Suppressor macrophage (primary cell): ENCODE measurements at regions not wholly inside any gene's neighbourhood (a gene's known extent, or its start where the extent isn't known, plus 50 kb on each side); places are given as distances from the start of the nearest gene placed in this dataset.
"Not testable (repeated sequence)": the region's sequence is repeated elsewhere in the genome, so short reads cannot be mapped to it uniquely, and the experiment has no call there.

Experiments used
- DNase-seq, 4 experiments: peaks; one replicate each; pipeline ENCODE4 v3.0.0-alpha.2; 2020 to 2022

DNA sequence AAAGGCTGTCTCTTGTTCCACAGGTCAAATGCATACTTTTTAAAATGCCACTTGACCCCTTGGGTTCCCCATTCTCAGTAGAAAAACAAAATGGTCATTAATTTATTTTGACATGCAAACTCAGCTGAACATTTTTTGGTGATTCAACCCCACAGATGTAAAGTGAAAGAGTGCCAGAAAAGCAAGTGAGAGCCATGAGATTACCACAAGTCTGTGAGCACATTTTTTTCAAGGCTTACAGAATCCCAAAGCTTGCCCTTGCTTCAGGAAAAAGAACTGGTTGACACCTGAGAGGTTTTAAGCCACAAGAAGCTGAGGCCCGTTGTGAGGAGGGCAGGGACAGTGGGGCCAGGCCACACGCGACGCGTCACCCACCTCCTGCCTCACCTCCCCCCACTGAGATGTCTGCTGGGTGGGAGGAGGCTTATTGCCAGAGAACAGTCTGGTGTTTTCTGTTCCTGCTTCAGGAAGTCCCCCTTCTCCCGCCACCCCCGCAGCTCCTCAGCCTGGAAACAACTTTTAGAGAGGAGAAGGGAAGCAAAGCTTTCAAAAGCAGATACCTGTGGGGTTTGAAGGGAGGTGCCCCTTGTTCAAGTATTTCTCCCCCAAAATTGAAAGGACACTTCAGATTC, 70.4 kb upstream of the CYP1B1 start:
- peak; percentile 83 to 92 (median 91) for DNase-seq

DNA sequence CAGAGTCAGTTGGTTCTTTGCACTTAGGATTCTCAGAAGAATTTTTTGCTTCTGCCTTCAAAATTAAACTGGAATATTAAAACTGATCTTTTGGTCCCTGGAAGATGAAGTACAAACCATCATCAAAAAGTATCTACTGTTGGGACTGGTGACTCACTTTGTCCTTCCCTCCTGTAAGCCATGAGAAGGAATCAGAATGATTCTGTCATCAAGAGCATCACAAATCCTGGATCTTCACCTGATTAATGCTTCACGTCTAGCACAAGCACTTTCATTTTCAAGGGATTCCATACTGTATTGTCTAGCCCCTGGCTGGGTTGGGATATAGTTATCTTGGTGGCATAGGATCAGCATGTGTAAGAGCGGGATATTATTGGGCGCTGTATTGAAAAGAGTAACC, 69.3 kb upstream of the CYP1B1 start:
- no peak for DNase-seq

DNA sequence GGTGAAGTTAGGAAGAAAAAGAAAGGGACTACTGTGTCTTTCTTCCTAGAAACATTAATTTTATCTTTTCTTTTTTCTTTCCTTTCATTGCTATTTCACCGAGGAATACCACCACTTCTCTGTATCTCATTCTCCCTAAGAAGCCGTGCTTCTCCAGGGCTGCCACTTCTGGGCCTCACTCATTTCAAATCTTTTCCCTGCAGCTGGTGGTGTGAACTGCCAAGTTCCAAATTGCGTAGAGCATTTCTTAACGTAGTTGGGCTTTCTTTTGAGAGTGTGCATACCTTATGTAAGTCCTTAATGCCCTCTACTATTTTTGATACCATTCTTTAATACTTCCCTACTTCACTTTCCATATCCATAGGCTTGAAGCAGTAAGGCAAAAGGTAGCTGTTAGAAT, 66.7 kb upstream of the CYP1B1 start:
- DNase-seq, result no peak

DNA sequence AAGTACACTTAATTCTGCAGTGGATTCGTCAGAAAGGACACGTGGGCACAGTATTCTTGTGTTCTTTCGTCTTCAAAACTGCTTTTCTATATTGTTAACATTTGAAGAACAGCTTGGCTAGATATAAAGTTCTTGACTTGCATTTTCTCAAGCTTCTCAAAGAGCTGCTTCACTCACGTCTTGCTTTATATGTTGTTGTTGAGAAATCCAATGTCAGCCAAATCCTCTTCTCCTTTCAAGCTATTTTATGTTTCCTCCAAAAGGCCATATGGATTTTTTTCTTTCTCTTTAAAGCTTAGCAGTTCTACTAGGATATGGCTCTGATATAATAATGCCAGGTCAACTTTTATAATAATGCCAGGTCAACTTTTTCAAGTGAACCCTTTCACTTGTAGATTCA, 65.5 kb upstream of the CYP1B1 start:
- peak; percentile 19 to 75 (median 40) for DNase-seq

DNA sequence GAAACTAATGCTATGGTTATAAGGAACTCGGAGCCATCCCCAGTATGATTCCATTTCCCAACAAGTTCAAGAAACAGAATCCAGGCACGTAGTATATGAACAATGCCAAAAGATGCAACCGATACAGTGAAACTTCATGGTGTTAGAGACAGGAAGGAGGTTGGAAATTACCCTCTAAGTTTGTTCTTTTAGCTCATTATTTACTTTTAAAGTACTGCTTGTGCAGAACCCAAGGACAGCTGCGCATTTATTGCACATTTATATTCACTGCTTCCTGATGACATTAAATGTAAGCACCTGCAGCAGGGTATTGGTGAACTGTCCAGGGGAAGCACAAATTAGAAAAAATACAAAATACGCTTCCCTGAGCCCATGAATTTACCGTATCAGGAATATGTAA, 63.0 kb upstream of the CYP1B1 start:
- no peak for DNase-seq

DNA sequence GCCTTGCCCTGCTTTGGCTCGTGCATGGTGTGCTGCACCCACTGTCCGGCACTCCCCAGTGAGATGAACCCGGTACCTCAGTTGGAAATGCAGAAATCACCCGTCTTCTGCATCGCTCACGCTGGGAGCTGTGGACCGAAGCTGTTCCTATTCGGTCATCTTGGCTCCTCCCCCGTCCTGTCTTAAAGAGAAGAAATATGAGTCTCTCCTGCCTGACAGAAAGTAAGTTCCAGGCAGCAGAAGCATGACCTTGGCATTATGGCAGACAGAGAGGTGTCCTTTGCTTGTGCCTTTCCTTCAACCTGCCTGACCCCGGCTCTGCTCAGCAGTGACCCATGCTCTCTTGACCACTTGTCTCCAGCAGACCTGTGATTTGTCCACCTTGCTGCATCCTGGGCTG, 62.5 kb upstream of the CYP1B1 start:
- no peak for DNase-seq

DNA sequence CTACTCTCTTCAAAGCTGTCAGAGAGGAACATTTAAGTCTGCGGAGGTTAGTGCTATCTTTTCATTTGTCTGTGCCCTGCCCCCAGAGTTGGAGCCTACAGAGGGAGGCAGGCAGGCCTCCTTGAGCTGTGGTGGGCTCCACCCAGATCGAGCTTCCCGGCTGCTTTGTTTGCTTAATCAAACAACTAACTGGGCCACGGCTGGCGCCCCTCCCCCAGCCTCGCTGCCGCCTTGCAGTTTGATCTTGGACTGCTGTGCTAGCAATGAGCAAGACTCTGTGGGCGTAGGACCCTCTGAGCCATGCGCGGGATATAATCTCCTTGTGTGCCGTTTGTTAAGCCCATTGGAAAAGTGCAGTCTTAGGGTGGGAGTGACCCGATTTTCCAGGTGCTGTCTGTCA, 62.0 kb upstream of the CYP1B1 start:
- not testable (repeated sequence) for DNase-seq

DNA sequence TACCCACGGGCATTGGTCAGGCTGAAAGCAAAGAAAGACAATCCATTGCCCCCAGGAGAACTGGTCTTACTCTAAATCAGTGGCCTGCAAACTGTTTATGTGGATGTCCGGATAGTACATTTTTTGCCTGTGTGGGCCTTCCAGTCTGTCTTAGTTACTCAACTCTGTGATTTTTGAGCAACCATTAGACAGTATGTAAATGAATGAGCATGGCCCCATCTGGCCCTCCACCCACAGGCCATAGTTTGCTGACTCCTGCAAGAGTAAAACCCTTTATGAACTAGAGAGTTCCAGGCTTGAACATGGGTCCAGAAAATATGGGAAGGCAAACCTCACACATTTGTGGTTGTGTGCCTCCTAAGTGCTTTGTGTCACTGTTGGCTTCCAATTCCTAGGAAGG, 55.7 kb upstream of the CYP1B1 start:
- DNase-seq, result peak; percentile 67 to 88 (median 86)

DNA sequence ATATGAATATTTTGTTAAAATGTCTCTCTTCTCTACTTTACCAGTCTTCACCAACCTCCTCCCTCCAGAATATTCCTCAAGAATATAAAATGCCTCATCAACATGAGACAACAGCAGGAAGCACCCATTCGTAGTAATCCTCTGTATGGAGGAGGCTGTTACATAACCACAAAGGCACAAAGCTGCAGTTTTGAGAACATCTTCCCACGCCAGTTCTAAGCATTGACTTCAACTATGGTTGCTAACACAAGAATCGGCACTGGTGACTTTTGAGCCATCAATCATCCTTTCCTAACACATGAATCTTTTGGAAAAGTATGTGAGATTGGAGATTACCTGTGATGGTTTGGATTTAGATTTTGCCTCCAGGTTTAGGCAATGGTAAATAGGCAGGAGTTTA, 54.9 kb upstream of the CYP1B1 start:
- peak; percentile 84 to 97 (median 90) for DNase-seq

DNA sequence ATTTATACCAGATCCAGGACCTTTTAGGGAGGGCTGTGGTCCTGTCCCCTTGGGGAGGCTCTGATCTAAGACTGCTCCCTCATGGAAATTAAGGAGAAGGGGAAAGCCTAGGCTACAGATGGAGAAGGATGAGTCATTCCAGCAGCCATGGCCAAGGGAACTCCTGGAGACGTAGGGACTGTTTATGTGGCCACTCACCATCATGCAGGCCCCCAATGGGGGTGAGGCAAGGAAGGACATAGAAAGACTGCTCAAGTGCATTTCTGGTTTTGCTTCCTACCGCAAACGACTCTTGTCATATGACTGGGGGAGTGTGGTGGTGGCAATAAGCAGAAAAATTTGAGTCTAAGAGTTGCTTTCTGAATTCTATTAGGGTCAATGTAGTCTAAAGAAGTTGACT, 54.0 kb upstream of the CYP1B1 start:
- peak; percentile 86 to 96 (median 93) for DNase-seq

DNA sequence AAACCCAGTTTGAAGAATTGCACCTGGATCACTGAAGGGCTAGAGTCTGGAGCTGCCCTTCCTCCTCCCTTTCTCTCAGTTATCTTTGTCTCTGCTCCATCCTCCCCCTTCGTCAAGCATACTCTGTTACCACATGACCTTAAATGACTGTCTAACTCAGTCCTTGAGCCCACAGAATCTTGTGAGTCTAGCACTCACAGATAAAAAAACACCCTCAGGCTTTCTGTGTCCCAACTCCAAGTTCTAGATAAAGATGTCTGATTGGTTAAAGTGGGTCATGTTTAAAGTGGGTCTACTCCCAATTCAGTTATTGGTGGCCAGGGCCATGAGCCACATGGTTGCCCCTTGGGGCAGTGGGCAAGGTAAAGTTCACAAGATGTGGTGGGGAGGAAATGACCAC, 53.5 kb upstream of the CYP1B1 start:
- peak; percentile 65 to 90 (median 78) for DNase-seq

DNA sequence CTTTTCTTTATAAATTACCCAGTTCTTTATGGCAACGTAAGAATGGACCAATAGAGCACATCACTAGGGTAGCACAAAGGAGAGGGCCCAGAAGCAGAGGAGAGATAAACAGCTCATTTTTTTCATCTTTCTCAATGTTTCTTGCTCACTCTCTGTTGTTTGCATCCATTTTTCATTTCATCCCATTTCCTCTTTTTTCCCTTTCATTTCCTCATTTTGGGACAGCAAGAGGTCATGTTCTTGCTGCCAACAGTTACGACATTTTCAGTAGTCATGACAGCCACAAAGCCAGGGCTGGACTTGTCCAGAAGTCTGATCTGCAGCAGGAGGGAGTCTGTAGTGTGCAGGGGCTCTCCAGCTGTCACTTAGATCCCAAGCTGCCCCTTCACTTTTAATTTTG, 52.7 kb upstream of the CYP1B1 start:
- DNase-seq, result peak; percentile 84 to 98 (median 92)

DNA sequence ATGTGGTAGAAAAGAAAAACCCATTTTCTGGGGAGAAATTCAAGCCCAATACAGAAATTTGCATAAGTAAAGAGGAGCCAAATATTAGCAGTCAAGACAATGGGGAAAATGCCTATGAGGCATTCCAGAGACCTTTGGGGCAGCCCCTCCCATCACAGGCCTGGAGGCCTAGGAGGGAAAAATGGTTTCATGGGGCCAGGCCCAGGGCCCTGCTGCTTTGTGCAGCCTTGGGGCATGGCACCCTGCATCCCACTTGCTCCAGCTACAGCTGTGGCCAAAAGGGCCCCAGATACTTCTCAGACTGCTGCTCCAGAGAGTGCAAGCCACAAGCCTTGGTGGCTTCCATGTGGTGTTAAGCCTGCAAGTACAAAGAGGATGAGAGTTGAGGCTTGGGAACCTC, 51.3 kb upstream of the CYP1B1 start:
- no peak for DNase-seq

DNA sequence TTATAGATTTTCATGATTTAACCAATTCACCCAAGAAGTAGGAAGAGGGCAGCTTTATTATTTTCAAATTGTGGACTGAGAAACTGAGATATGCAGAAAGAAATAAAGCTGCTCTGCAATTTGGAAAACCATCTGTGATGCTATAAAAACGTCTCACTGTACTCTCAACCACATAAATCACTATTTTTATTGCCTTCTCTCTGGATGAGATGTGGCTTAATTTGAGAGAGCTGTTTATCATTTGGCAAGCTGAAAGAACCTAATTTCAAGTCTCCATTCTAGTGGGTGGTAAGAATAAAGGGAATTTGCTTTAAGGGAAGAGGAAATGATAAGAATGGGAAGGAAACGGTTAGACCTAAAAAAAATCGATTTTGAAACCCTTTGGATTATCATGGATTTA, 49.9 kb upstream of the CYP1B1 start:
- no peak for DNase-seq
